Suprapubic skin (tissue), 4 donors: ENCODE measurements at regions not wholly inside any gene's neighbourhood (a gene's known extent, or its start where the extent isn't known, plus 50 kb on each side); places are given as distances from the start of the nearest gene placed in this dataset.

Experiments used
- DNase-seq, 2 donors: peaks; one replicate each; pipeline ENCODE4 v3.0.0-alpha.2; 2019; ENCODE audit warnings: low spot score in 2 of 2
- H3K27ac ChIP-seq: fragments of 200-600 bp; sonication (generic); one replicate; pipeline ENCODE4 v1.5.1; 2019
- H3K27me3 ChIP-seq: fragments of 200-600 bp; sonication (generic); one replicate; pipeline ENCODE4 v1.5.1; 2019
- H3K36me3 ChIP-seq: fragments of 200-600 bp; sonication (generic); one replicate; pipeline ENCODE4 v1.5.1; 2019
- H3K4me1 ChIP-seq: fragments of 200-600 bp; sonication (generic); one replicate; pipeline ENCODE4 v1.5.1; 2019
- H3K4me3 ChIP-seq: fragments of 200-600 bp; sonication (generic); one replicate; pipeline ENCODE4 v1.5.1; 2019; ENCODE audit warnings: mild to moderate bottlenecking
- H3K9me3 ChIP-seq: fragments of 200-600 bp; sonication (generic); one replicate; pipeline ENCODE4 v1.5.1; 2019
- EP300 ChIP-seq: sonication (generic); formaldehyde crosslinking; IDR thresholded peaks from one replicate; pipeline ENCODE4 v1.6.1; 2017; ENCODE audit warnings: antibody characterized with exemption
- POLR2A ChIP-seq, 2 donors: fragments of 450-650 bp; IDR thresholded peaks; one replicate each; pipeline ENCODE4 v1.6.1; 2017; ENCODE audit warnings: antibody characterized with exemption in 2 of 2, mild to moderate bottlenecking in 2 of 2, moderate library complexity in 2 of 2
- POLR2AphosphoS5 ChIP-seq, 3 donors: sonication (generic); formaldehyde crosslinking; IDR thresholded peaks; one replicate each; pipeline ENCODE4 v1.6.1; 2017; ENCODE audit warnings: antibody characterized with exemption in 3 of 3
- WGBS: methylation state at CpG from one replicate; pipeline ENCODE4 v1.1.5; 2018; 5-methylcytosine and 5-hydroxymethylcytosine counted together
- TF ChIP-seq, protein P1 (sequence below), 2 donors: fragments of 200-600 bp in 1 of 2; fragments of 450-650 bp in 1 of 2; sonication (generic) in 1 of 2; IDR thresholded peaks; one replicate each; pipeline ENCODE4 v1.5.1; 2016 to 2019; ENCODE audit warnings: antibody characterized with exemption in 2 of 2, mild to moderate bottlenecking in 1 of 2, moderate library complexity in 1 of 2

DNA sequence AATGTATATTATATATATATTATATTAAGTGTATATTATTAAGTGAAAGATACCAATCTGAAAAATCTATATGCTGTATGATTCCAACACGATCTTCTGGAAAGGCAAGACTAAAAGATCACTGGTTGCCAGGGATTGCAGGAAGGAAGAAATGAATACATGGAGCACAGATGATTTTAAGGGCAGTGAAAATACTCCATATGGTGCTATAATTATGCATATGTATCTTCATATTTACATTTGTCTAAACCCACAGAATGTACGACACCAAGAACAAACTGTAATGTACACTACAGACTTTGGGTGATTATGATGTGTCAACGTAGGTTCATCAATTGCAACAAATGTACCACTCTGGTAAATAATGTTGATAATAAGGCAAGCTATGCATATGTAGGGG lies 194.7 kb upstream of the MME start:
- Histone ChIP-seq H3K27ac (no peak overlapping the region), H3K4me1 (no peaks in the 10 kb centered on the region), H3K4me3 (no peak overlapping the region), H3K27me3 (no peaks in the 10 kb centered on the region), H3K36me3 (no peaks in the 10 kb centered on the region), H3K9me3 (no peaks in the 10 kb centered on the region)
- TF ChIP-seq EP300: no peak
- TF ChIP-seq, protein P1, sequence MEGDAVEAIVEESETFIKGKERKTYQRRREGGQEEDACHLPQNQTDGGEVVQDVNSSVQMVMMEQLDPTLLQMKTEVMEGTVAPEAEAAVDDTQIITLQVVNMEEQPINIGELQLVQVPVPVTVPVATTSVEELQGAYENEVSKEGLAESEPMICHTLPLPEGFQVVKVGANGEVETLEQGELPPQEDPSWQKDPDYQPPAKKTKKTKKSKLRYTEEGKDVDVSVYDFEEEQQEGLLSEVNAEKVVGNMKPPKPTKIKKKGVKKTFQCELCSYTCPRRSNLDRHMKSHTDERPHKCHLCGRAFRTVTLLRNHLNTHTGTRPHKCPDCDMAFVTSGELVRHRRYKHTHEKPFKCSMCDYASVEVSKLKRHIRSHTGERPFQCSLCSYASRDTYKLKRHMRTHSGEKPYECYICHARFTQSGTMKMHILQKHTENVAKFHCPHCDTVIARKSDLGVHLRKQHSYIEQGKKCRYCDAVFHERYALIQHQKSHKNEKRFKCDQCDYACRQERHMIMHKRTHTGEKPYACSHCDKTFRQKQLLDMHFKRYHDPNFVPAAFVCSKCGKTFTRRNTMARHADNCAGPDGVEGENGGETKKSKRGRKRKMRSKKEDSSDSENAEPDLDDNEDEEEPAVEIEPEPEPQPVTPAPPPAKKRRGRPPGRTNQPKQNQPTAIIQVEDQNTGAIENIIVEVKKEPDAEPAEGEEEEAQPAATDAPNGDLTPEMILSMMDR (IDR thresholded peaks at IDR 0.05): no peak
- TF ChIP-seq POLR2AphosphoS5 (IDR thresholded peaks at IDR 0.05): no peak
- no peak for TF ChIP-seq POLR2A (IDR thresholded peaks at IDR 0.05)
- WGBS: 90% methylated on average over 3 of the region's 3 CpGs
- no peak for DNase-seq

DNA sequence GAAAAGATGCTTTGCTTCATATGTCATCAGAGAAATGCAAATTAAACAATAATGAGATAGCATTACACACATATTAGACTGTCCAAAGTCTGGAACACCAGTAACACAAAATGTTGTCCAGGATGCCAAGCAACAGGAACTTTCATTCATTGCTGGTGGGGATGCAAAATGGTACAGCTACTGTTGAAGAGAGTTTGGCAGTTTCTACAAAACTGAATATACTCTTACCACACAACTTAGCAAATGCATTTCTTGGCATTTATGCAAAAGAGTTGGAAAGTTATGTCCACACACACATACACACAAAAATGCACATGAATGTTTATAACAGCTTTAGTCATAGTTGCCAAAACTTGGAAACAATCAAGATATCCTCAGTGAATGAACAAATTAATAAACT lies 195.2 kb upstream of the MME start:
- Histone ChIP-seq H3K4me1 (no peaks in the 10 kb centered on the region), H3K36me3 (no peaks in the 10 kb centered on the region), H3K27ac (no peak overlapping the region), H3K4me3 (no peak overlapping the region), H3K9me3 (no peaks in the 10 kb centered on the region), H3K27me3 (no peaks in the 10 kb centered on the region)
- no peak for DNase-seq
- TF ChIP-seq POLR2AphosphoS5 (IDR thresholded peaks at IDR 0.05): no peak
- TF ChIP-seq POLR2A (IDR thresholded peaks at IDR 0.05): no peak
- no peak for TF ChIP-seq EP300

DNA sequence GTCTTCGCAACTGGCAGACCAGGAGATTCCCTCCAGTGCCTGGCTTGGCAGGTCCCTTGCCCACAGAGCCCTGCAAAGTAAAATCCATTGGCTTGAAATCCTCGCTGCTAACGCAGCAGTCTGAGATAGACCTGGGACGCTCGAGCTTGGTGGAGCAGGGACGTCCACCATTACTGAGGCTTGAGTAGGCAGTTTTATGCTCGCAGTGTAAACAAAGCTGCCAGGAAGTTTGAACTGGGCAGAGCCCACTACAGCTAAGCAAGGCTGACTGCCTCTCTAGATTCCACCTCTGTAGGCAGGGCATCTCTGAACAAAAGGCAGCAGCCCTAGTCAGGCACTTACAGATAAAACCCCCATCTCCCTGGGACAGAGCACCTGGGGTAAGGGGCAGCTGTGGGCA lies 205.0 kb upstream of the MME start:
- Histone ChIP-seq H3K4me1 (no peaks in the 10 kb centered on the region), H3K27me3 (no peaks in the 10 kb centered on the region), H3K36me3 (no peaks in the 10 kb centered on the region), H3K9me3 (peaks cover 3% of the 10 kb centered on the region), H3K27ac (no peak overlapping the region), H3K4me3 (no peak overlapping the region)
- no peak for DNase-seq
- 98% methylated on average over 6 of the region's 7 CpGs for WGBS
- no peak for TF ChIP-seq POLR2AphosphoS5 (IDR thresholded peaks at IDR 0.05)
- TF ChIP-seq POLR2A (IDR thresholded peaks at IDR 0.05): no peak
- TF ChIP-seq EP300: no peak
- TF ChIP-seq, protein P1 (IDR thresholded peaks at IDR 0.05): no peak

DNA sequence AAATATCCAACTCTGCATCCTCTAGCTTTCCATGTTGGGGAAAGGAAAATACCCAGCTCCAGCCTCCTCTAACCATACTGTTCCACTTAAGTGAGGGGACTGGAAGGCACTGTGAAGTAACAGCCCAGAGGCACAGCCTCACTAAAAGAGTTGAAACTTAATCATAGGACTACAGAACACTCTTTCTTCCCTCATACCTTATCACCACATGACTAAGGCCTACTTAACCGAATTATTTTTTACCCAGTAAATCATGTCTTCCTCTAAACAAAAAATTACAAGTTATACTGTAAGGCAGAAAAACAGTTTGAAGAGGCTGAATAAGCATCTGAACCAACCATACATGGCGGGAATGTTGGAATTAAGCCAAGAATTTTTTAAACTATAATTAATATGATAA lies 207.4 kb upstream of the MME start:
- TF ChIP-seq POLR2A (IDR thresholded peaks at IDR 0.05): no peak
- TF ChIP-seq EP300: no peak
- TF ChIP-seq, protein P1 (IDR thresholded peaks at IDR 0.05): no peak
- no peak for TF ChIP-seq POLR2AphosphoS5 (IDR thresholded peaks at IDR 0.05)
- H3K4me1 ChIP-seq: no peaks in the 10 kb centered on the region
- H3K4me3 ChIP-seq: no peak overlapping the region
- 73% methylated on average over 2 of the region's 2 CpGs for WGBS
- no peaks in the 10 kb centered on the region for H3K27me3 ChIP-seq
- H3K27ac ChIP-seq: no peak overlapping the region
- DNase-seq: no peak
- no peaks in the 10 kb centered on the region for H3K36me3 ChIP-seq
- peaks cover 3% of the 10 kb centered on the region for H3K9me3 ChIP-seq

DNA sequence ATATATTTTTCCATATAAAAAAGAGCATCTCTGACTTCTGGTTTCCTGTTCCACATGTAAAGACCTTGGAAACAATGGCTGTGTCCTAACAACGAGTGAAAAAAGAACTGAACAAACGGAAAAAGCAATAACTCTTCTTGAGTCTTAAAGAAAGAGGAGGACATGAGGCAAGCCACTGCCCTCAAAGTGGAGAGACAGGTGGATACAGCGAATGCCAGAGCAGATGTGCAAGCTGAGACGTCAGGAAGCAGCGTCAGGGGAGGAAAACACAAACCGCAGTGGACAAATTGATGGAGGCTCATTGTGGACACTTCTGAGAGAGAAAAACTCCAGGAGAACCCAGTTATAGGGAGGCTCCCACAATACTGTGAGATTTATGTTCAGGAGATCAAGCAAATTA lies 208.0 kb upstream of the MME start:
- Histone ChIP-seq H3K36me3 (no peaks in the 10 kb centered on the region), H3K27me3 (no peaks in the 10 kb centered on the region), H3K9me3 (peaks cover 1% of the 10 kb centered on the region), H3K4me1 (no peaks in the 10 kb centered on the region), H3K4me3 (no peak overlapping the region), H3K27ac (no peak overlapping the region)
- 59% methylated on average over 6 of the region's 6 CpGs for WGBS
- DNase-seq: no peak
- TF ChIP-seq POLR2AphosphoS5 (IDR thresholded peaks at IDR 0.05) (no peak), EP300 (no peak), POLR2A (IDR thresholded peaks at IDR 0.05) (no peak)
- TF ChIP-seq, protein P1 (IDR thresholded peaks at IDR 0.05): no peak

DNA sequence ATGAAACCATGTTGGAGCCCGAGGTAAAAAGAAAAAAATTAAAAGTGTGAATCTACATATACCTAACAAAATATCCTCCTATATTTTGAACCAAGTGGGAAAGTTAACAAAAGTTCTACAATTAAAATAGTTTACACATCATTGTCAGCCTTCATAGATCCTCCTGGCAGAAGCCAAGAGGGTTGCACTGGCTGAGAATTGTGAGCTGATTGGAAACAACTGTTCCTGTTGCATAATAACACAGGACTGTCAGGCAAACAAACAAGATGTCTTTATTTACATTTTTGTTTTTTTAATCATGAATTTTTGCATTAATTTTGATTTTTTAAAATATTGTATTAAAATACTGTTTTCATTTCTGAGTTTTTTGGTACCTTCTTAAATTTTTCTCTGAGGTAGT lies 215.2 kb upstream of the MME start:
- DNase-seq: no peak
- Histone ChIP-seq H3K36me3 (no peaks in the 10 kb centered on the region), H3K27ac (no peak overlapping the region), H3K9me3 (no peaks in the 10 kb centered on the region), H3K4me3 (no peak overlapping the region), H3K27me3 (no peaks in the 10 kb centered on the region), H3K4me1 (no peaks in the 10 kb centered on the region)
- TF ChIP-seq, protein P1 (IDR thresholded peaks at IDR 0.05): no peak
- TF ChIP-seq POLR2AphosphoS5 (IDR thresholded peaks at IDR 0.05): no peak
- TF ChIP-seq POLR2A (IDR thresholded peaks at IDR 0.05): no peak
- no peak for TF ChIP-seq EP300
- WGBS: 57% methylated on average over 1 of the region's 1 CpG
